CD4-positive, alpha-beta T cell treated with Interleukin-17A for 1 hour (primary cell): ENCODE measurements at regions not wholly inside any gene's neighbourhood (a gene's known extent, or its start where the extent isn't known, plus 50 kb on each side); places are given as distances from the start of the nearest gene placed in this dataset.

Experiments
- DNase-seq: peaks from one replicate; pipeline ENCODE4 v3.0.0-alpha.2; 2020

- no peak for DNase-seq
Measured at GRCh38 chrX:45722471-45722870, 521.8 kb upstream of the DIPK2B start.

DNA sequence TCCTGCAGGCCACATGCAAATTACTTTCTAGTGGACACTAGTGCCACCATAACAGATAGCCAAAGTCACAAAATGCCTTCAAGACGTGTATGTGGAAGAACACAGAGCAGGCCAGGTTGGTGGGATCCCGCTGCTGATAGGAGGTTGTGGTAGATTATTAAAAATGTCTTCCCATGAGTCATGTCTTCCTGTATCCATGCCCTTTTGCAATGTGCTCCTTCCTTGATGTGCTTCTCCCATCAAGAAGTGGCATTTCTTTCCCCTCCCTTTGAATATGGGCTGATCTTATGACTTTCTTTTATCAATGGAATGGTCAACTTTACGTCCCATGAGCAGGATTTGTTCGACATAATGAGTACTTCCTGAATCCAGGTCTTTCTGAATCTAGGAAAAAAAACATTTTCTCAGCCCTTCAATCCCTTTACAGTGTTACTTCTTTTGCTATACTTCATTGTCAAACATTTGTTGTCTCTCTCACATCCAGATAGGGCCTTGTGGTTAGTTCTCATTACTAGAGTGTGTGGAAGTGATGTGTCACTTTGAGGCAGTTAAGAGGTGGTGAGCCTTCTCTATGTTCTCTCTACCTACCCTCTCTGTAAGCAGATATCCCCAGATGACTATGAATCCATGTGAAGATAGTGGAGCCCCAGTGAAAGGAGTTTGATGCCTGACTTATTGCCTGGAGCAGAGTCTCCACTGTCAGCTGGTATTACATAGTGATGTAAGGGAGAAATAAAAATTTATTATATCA, 519.2 kb upstream of the DIPK2B start:
- DNase-seq = no peak

- DNase-seq = no peak
Measured at GRCh38 chrX:45718676-45719075, 518.0 kb upstream of the DIPK2B start.

DNA sequence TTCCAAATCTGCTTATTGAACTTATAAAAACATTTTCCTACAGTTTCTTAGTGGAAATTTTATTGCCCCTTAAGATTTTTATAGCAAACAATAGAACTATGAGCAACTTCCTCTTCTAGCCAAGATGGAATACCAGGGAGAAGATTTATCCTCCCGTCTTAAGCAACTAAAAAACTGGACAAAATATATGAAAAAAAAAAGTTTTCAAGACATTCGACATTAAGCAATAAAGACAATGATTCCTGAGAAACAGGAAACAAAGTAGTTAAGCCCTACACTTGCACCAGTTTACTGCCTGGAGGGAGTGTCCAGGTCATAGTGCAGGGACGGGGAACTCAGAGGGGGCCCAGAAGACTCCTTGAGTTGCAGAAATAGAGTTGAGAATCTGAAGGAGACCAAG, 516.1 kb upstream of the DIPK2B start:
- no peak for DNase-seq

- no peak for DNase-seq
Measured at GRCh38 chrX:45715748-45716147, 515.1 kb upstream of the DIPK2B start.

- no peak for DNase-seq
Measured at GRCh38 chrX:45714866-45715265, 514.2 kb upstream of the DIPK2B start.

DNA sequence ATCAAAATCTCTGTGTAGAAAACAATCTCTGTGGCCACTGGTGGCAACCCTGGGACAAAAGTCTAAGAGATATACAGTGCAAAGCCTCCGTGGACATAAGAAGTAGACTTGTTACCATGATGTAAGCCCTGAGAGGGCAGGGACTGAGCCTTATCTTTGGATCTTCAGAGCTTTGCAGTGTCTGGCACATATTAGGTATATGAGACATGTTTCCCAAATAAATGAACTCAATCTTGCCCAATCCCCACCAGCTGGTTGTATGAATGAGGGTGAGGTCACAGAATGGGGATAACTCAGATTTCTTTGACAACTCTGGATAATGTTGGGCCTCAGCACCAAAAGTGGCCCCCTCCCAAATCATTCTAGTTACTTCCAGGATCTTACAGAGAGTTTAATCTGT, 511.4 kb upstream of the DIPK2B start:
- DNase-seq = no peak

DNA sequence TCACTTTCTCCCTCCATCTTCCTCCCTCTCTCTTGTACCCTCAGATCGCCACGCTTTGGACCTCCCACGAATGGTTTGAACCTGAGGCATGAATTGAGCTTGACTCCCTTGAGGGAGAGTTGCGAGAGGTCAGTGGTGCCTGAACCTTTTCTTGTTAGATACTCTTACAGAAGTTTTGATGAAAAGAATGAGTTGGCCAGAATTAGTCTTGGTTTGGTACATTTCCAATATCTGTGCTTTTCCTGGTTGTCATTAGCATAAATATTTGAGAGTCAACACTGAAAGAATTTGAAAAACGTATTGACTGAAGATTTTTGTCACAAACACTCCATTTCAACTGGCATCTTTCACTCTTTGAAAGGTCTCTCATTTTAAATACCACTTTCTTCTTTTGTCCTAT, 510.6 kb upstream of the DIPK2B start:
- DNase-seq = no peak

GRCh38 chrX:45710081-45710801, 509.6 kb upstream of the DIPK2B start:
- DNase-seq = no peak

GRCh38 chrX:45709381-45709780, 508.7 kb upstream of the DIPK2B start:
- DNase-seq = no peak

DNA sequence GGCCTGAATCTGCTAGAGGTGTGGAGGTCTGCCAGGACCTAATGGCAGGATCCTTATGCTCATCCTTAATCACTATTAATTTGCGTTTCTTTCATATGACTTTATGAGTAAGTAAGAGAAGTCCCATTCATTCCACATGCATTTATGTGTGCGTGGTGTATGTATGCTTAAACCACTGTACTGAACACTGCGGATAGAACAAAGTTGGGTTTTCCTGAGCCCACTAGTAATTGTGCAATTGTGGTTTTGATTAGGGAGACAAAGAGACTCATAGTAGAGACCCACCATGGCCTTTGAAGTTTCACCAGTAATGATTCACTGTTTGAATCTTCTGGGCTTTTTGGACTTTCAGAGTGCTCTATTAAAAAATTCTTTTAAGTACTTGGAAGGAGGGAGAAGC, 498.5 kb upstream of the DIPK2B start:
- no peak for DNase-seq

- no peak for DNase-seq
Measured at GRCh38 chrX:45697591-45697990, 496.9 kb upstream of the DIPK2B start.

GRCh38 chrX:45696736-45697135, 496.1 kb upstream of the DIPK2B start:
- no peak for DNase-seq

- no peak for DNase-seq
Measured at GRCh38 chrX:45689971-45690370, 489.3 kb upstream of the DIPK2B start.

DNA sequence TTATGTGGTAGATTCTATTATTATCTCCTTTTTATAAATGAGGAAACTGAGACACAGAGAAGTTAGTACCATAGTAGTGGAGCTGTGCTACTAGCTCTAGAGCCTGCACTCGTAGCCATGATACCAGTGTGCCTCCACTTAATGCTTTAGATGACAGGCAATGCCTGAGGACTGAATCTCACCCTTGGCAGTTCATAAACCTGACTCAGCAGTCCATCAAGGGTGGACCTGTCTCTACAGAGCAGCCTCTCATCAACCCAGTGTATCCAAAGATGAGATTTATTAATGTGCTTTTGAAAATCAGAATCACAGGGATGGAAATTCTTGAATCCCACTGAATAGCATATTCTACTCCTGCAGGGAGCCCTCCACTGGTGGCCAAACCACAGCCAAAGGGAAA, 483.2 kb upstream of the DIPK2B start:
- no peak for DNase-seq

- no peak for DNase-seq
Measured at GRCh38 chrX:45681891-45682290, 481.2 kb upstream of the DIPK2B start.

DNA sequence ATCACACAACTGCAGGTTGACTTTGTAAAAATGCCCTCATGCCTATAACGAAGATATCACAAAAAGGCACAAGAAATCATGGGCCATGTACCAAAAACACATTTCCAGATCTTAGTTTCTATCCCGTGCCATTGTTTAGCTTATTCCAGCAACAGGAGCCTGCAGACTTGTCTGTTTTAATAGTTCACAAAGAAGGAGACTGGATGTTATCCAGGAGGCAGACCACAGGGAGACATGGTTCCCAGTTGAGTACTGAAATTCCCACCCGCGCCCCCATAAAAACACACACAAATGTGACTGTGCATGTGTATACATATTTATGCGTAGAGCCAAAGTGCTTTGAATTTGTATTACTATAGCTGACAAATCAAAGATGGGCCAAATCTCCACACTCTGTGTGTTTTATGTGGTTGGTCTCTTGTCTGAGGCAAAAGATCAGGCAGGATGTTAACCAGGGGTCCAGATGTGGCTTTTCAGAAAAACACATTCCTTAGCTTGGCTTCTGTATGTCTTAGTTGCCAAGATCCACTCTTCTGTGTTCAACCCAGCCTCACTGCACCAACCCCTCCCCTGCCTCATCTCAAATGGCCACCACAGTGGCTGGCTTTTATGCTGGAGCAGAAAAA, 469.2 kb upstream of the DIPK2B start:
- DNase-seq = no peak

- DNase-seq = no peak
Measured at GRCh38 chrX:45668686-45669443, 468.2 kb upstream of the DIPK2B start.

GRCh38 chrX:45667666-45668065, 467.0 kb upstream of the DIPK2B start:
- DNase-seq = no peak

DNA sequence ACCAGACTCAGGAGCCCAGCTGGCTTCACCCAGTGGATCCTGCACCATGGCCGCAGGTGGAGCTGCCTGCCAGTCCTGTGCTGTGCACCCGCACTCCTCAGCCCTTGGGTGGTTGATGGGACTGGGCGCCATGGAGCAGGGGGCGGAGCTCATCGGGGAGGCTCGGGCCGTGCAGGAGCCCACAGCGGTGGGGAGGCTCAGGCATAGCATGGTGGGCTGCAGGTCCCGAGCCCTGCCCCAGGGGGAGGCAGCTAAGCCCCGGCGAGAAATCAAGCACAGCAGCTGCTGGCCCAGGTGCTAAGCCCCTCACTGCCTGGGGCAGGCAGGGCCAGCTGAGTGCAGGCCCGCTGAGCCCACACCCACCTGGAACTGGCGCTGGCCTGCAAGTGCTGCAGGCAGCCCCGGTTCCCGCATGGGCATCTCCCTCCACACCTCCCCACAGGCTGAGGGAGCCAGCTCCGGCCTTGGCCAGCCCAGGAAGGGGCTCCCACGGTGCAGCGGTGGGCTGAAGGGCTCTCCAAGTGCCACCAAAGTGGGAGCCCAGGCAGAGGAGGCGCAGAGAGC, 464.1 kb upstream of the DIPK2B start:
- no peak for DNase-seq

GRCh38 chrX:45660477-45660876, 459.8 kb upstream of the DIPK2B start:
- DNase-seq = no peak

DNA sequence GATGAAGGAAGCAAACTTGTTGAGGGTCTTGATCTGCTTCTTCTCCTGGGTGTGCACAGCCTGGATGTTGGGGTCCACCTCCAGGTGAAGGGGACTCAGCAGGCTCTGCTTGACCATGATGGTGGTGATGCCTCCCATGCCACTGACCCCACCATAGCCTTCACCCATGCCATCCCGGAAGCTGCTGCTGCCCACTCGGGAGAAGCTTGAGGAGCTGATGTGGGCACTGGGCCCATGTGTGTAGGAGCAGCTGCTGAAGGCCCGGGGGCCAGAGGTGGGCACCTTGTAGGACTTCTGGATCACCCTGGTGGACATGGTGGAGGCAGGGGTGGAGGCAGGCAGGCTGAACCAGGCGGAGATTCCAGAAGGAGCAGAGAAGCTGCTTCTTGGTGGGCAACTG, 432.7 kb upstream of the DIPK2B start:
- DNase-seq = no peak

GRCh38 chrX:45632506-45632905, 431.8 kb upstream of the DIPK2B start:
- no peak for DNase-seq
